C1 segment of cervical spinal cord (tissue), 14 donors: ENCODE measurements at regions not wholly inside any gene's neighbourhood (a gene's known extent, or its start where the extent isn't known, plus 50 kb on each side); places are given as distances from the start of the nearest gene placed in this dataset.

Experiments
- DNase-seq, 14 donors: peaks; one replicate each; lab custom pipeline; 2025; lab: John Stamatoyannopoulos, UW

DNA sequence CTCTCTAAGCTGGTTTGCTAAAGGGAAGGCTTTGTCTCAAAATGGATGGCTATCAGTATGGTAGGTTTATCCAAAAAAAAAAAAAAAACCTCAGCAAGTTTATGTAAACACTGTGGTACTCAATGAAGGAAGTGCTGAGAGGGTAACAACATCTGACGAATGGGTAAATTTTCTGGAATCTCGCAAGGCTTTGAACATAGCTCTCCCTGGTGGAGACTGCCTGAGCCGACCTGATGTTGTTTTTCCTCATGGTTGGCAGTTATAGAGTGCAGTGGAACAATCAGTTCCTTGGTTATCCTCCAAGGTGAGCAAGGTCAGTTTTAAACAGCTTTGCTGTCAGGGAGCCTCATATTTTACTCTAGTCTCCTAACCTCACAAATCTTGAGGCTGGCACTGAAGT, 94.6 kb downstream of the ZPLD1 start:
- DNase-seq = no peak

- DNase-seq = no peak
Measured at GRCh38 chr3:102530415-102531181, 95.8 kb downstream of the ZPLD1 start.

GRCh38 chr3:102531686-102532085, 96.9 kb downstream of the ZPLD1 start:
- DNase-seq = no peak

GRCh38 chr3:102532901-102533300, 98.1 kb downstream of the ZPLD1 start:
- no peak for DNase-seq

DNA sequence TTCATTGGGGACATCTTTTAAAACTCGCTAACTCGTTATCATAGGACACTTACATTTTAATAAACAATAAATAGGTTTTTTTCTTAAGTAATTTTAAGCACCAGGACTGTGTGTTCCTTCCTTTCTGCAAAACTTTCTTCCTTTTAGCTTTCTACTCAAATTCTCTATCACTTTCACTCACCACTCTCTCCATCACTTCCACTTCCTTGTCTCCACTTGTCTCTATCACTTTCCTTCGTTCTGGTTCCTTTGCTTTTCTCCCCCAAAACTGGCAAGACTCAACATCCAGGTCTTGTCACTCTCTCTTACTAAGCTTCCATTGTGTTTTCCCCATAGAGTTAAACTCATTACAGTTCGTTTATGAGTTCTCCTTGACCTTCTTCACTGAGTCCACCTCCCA, 99.0 kb downstream of the ZPLD1 start:
- no peak for DNase-seq

GRCh38 chr3:102536456-102536855, 101.6 kb downstream of the ZPLD1 start:
- peak in 2 of 14 donors; percentile 0 for DNase-seq

GRCh38 chr3:102537123-102537522, 102.3 kb downstream of the ZPLD1 start:
- no peak for DNase-seq

DNA sequence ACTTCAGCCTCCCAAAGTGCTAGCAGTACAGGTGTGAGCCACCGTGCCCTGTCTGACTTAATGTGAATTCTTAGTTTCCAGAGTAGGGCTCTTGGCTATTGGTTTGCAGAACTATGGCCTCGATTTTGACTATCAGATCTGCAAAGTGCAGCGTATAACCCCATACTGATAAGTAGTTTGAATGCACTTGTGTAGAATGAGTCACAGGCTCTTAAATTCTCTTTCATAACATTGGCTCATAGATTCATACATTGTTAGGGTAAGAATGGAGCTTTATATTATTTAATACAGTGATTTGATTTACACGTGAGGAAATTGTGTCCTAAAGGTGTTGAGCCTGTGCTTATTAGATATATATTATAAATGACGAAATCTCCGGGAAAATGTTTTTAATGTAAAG, 109.9 kb downstream of the ZPLD1 start:
- DNase-seq = no peak

- no peak for DNase-seq
Measured at GRCh38 chr3:102545276-102545675, 110.5 kb downstream of the ZPLD1 start.

DNA sequence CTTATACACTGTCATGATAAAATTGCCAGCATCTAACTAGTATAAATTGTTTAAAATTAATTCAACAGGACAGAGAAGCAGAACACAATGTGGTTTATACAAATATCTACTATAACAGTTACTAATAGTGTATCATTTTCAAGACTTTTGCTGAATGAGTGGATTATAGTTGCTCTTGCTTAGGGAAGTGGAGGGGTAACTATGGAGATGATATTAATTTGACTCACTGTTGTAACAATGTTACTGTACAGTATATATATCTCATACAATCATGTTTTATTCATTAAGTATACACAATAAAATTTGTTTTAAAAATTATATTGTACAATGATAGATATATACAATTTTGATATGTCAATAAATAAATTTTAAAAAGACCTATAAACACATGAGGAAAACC, 119.1 kb downstream of the ZPLD1 start:
- no peak for DNase-seq

DNA sequence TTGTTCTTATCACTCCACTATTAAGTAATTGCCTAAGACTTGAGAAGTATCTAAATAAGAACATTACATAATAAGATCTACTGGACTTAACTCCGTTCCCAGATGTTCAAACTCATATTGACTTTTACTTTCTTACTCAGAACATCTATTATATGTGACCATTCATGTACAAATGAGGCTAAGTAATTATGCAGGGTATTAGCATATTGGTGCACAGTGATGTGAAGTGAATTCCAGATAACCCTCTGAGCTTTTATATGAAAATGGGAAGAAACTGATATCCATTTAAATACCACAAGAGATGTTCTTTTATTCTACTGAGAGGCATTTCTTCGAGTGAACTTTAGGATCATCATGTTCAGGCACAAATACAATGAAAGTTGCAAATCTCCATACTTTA, 135.7 kb downstream of the ZPLD1 start:
- DNase-seq = no peak

DNA sequence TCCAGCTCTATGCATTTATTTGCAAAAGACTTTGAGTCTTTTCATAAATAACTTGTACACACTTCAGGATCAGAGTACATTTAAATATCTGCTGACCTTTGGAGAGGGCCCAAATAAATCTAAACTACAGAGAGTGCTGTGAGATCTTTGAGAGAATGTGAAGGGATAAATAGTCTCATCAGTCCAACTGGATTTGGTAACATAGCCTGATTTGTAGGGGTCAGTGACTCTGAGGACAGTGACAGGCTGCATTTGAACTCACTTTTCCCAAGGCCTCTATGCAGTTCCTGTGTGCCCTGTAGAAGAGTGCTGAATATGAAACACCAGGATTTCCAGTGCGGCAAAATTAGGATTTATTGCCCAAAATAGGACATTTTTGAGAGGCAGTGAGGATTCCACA, 136.2 kb downstream of the ZPLD1 start:
- DNase-seq = no peak

DNA sequence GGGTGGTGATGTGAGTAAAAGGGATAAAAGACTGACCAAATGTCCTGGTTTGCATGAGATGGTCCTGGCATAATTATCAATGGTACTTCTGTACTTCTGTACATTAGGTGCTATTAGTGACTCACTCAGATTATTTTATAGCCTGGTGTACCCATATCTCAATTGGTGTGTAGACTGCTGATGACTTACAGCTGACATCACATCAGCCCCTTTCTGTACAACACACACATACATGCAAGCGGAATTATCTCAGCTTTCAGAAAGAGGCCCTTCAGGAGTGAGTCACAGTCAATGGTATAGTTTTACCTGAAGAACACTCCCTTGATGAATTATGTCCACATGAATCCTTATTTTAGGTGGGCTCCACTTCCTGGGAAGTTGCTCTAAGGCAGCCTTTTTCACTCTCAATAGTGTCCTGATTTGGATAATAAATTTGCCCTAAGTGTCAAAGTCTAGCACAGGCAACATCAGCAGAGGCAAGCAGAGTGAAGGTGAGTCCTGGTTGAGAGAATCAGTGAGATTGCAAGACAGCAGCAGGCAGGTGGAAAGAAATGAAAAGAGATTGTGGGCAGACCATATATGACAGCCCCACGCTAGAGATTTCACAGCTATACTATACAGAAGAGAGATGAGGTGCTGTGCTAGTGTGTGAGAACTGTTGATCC, 137.0 kb downstream of the ZPLD1 start:
- DNase-seq = no peak

DNA sequence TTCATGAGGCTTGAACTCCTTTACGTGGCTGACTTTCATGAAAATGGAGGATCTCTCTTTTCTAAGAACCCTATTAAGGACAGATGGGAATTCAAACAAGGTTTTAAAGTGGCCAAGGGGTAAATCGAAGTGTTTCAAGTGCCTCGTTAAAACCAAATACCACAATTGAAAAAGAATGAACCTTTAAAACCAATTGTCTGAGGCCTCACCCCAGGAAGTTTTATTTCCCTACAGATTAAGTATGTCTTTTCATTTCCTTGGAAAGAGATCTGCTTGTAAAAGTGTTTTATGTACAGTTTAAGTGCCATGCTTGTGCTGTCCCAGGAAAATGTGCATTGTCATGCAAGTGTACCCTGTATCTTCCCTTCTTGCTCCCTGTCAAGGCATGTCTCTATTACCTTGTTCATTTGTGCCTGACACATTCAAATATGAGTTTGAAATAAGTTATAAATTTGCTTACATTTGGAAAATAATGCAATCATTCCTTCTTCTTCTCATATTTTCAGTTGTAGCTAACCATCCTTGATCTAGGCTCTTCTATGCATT, 138.7 kb downstream of the ZPLD1 start:
- no peak for DNase-seq

DNA sequence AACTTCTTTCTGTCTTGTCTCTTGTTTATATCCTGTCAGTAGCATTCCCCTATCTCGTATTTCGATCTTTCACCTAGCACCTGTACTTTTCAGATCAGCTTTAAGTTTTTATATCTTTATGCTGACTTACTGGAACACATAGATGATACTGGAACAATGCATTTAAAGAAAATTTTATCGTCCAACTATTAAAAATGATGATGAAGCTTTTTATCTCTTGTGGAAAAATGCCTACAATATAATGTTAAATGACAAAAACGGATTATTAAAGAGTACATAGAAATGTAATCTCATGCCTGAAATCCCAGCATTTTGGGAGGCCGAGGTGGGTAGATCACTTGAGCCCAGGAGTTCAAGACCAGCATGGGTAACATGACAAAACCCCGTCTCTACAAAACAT, 139.5 kb downstream of the ZPLD1 start:
- DNase-seq = no peak

DNA sequence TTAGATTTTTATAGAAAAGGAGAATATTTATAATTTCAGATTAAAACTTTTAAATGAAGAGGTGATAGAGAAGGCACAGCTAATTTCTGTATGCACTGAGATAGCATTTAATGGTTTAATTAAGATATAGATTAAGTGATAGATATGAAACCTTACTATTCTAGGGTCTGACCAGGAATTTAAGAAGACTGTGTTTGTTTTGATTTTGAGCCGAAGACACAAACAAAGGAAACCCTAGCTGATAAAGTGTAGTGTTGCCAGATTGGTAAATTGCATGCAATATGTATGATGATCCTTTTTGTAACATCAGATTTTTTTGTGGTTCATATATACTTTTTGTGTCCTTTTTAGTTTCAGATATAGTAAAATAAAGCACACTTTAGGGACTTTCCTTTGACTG, 141.8 kb downstream of the ZPLD1 start:
- DNase-seq = no peak

- DNase-seq = no peak
Measured at GRCh38 chr3:102577082-102577789, 142.4 kb downstream of the ZPLD1 start.

- no peak for DNase-seq
Measured at GRCh38 chr3:102580760-102581159, 145.9 kb downstream of the ZPLD1 start.

DNA sequence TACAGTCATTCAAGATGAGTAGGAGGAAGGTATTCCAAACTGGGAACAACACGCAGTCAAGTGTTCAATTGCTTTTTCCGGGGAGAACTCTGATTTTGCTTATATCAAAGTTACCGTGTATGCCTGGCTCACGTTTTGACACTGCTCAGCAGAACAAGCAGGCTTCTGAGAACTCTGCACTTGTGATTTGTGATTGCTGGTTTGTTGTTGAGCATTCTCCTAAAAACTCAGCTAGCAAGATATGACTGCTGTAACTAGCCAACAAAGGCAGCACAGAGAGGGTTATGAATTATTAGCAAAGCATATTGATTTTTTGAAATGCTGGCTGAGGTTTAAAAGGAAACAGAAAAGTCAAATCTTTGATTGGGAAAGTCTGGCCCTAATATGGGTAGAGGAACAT, 151.7 kb downstream of the ZPLD1 start:
- DNase-seq = no peak

DNA sequence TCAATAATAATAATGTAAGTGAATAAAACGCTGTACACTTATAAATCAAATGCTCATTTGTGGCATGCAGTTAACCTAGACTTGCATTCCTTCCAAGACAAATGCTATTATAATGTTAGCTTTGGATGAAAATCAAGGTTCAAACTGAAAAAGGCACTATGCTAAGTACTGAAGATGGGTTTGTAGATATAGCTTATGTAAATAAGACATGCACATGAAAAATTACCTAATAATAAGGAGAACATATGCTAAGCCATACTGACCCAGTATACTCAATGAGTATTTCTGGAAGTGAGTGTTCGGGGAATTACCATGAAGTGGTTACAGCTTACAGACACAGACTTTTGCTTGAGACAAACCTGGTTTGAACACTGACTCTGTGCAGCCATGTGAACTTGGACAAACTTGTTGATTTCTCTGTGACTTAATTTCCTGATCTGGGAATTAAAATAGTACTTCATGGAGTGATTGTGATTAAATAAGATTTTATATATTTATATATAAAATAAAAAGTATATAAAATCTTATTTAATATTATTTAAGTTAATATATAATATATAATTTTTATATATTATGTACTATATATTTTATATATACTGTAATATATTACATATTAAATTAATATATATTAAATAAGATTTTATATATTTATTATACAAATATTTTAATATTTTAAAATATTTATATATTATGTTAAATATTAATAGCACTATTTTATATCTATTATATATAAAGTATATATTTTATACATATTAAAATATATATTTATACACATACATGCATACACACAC, 159.2 kb downstream of the ZPLD1 start:
- DNase-seq = no peak

DNA sequence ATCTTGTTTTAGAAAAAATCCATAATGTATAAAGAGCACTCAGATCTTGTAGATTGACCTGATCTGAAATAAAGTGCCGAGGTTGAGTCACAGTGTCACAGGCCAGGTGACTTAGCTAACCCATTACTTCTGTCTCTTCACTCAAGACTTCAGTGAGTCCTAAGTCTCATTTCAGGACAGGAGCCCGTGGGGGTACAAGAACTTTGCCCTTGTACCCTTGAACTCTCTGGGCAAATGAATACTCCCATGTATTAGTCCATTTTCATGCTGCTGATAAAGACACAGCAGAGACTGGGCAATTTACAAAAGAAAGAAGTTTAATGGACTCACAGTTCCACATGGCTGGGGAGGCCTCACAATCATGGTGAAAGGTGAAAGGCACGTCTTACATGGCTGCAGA, 160.2 kb downstream of the ZPLD1 start:
- DNase-seq = no peak
